ENCODE measurements at regions not wholly inside any gene's neighbourhood (a gene's known extent, or its start where the extent isn't known, plus 50 kb on each side); places are given as distances from the start of the nearest gene placed in this dataset.

GRCh38 chr9:1948541-1948940 lies 66.6 kb upstream of the SMARCA2 start (continued):
- TF ChIP-seq EGR1 (IDR thresholded peaks at IDR 0.05; ENCODE audit: low read depth) (no peak), FOSL1 (IDR thresholded peaks at IDR 0.05; ENCODE audit: low read depth) (no peak), SIN3A (IDR thresholded peaks at IDR 0.05; ENCODE audit: low read depth) (no peak), POLR2AphosphoS5 (IDR thresholded peaks at IDR 0.05; ENCODE audit: low read depth, low read length) (no peak)

GRCh38 chr9:1951446-1951845 lies 63.7 kb upstream of the SMARCA2 start:
- CTCF ChIA-PET: no interaction called here
- no TSS peak for BruUV-seq (replicated peaks)
- Histone ChIP-seq H3K9ac (ENCODE audit: low read length) (no peak overlapping the region), H3K4me3 (replicated peaks in 1 of 2; ENCODE audit: low read depth in 1 of 2, low read length in 2 of 2) (no peak overlapping the region), H3K4me1 (ENCODE audit: control insufficient read depth in 1 of 2, insufficient read depth in 2 of 2, low read length in 2 of 2) (no peaks in the 10 kb centered on the region), H3K9me3 (ENCODE audit: control insufficient read depth in 1 of 2, insufficient read depth in 1 of 2, low read depth in 1 of 2, low read length in 2 of 2) (no peaks in the 10 kb centered on the region), H3K79me2 (ENCODE audit: insufficient read depth, low read length) (no peaks in the 10 kb centered on the region), H3K36me3 (ENCODE audit: control insufficient read depth in 1 of 2, insufficient read depth in 2 of 2, low read length in 2 of 2) (no peaks in the 10 kb centered on the region), H4K20me1 (ENCODE audit: insufficient read depth) (no peaks in the 10 kb centered on the region), H3K27ac (ENCODE audit: low read depth, low read length) (no peak overlapping the region), H3K27me3 (ENCODE audit: insufficient read depth, low read length) (peaks cover 43% of the 10 kb centered on the region), H3K4me2 (ENCODE audit: low read length) (no peak overlapping the region), H3K9me2 (ENCODE audit: insufficient read depth) (no peaks in the 10 kb centered on the region), H2AFZ (ENCODE audit: low read depth, low read length, poor library complexity, severe bottlenecking) (no peak overlapping the region)
- intact Hi-C loops (cut with micrococcal nuclease): no loop called here
- ATAC-seq (no peak), DNase-seq (ENCODE audit: low read depth, low spot score) (no peak)
- POLR2A ChIA-PET: no interaction called here
- TF ChIP-seq SP1 (IDR thresholded peaks at IDR 0.05; ENCODE audit: low read depth): no peak
- TF ChIP-seq POLR2A (IDR thresholded peaks at IDR 0.05; ENCODE audit: borderline replicate concordance, extremely low read depth, insufficient read depth, insufficient read length): no peak
- no peak for TF ChIP-seq MAX (IDR thresholded peaks at IDR 0.05)
- no peak for TF ChIP-seq RAD21 (IDR thresholded peaks at IDR 0.05; ENCODE audit: low read depth)
- no peak for TF ChIP-seq TCF7L2 (IDR thresholded peaks at IDR 0.05; ENCODE audit: borderline replicate concordance, extremely low read depth, insufficient read depth, insufficient read length)
- RAD21 ChIA-PET (ENCODE audit: low non-redundant PET in 1 of 2, low total read pairs in 2 of 2, uncharacterized antibody in 2 of 2, unreplicated experiment in 2 of 2): no interaction called here

GRCh38 chr9:1952001-1952400 lies 63.1 kb upstream of the SMARCA2 start:
- intact Hi-C loops (cut with micrococcal nuclease): no loop called here
- no peak overlapping the region for H2AFZ ChIP-seq (ENCODE audit: low read depth, low read length, poor library complexity, severe bottlenecking)
- peaks cover 43% of the 10 kb centered on the region for H3K27me3 ChIP-seq (ENCODE audit: insufficient read depth, low read length)
- H3K9ac ChIP-seq (ENCODE audit: low read length): no peak overlapping the region
- no peak overlapping the region for H3K4me2 ChIP-seq (ENCODE audit: low read length)
- ChIA-PET POLR2A (no interaction called here), CTCF (no interaction called here), RAD21 (ENCODE audit: low non-redundant PET in 1 of 2, low total read pairs in 2 of 2, uncharacterized antibody in 2 of 2, unreplicated experiment in 2 of 2) (no interaction called here)
- no peak for ATAC-seq
- H3K9me3 ChIP-seq (ENCODE audit: control insufficient read depth in 1 of 2, insufficient read depth in 1 of 2, low read depth in 1 of 2, low read length in 2 of 2): no peaks in the 10 kb centered on the region
- H4K20me1 ChIP-seq (ENCODE audit: insufficient read depth): no peaks in the 10 kb centered on the region
- no peaks in the 10 kb centered on the region for H3K9me2 ChIP-seq (ENCODE audit: insufficient read depth)
- no peaks in the 10 kb centered on the region for H3K36me3 ChIP-seq (ENCODE audit: control insufficient read depth in 1 of 2, insufficient read depth in 2 of 2, low read length in 2 of 2)
- H3K4me1 ChIP-seq (ENCODE audit: control insufficient read depth in 1 of 2, insufficient read depth in 2 of 2, low read length in 2 of 2): no peaks in the 10 kb centered on the region
- no peak overlapping the region for H3K4me3 ChIP-seq (replicated peaks in 1 of 2; ENCODE audit: low read depth in 1 of 2, low read length in 2 of 2)
- no peak overlapping the region for H3K27ac ChIP-seq (ENCODE audit: low read depth, low read length)
- H3K79me2 ChIP-seq (ENCODE audit: insufficient read depth, low read length): no peaks in the 10 kb centered on the region
- DNase-seq (ENCODE audit: low read depth, low spot score): no peak
- no TSS peak for BruUV-seq (replicated peaks)
- TF ChIP-seq REST (IDR thresholded peaks at IDR 0.05; ENCODE audit: low read depth): no peak
- no peak for TF ChIP-seq ZFX (IDR thresholded peaks at IDR 0.05)
- no peak for TF ChIP-seq ATF3 (IDR thresholded peaks at IDR 0.05)
- no peak for TF ChIP-seq FOSL1 (IDR thresholded peaks at IDR 0.05; ENCODE audit: low read depth)
- TF ChIP-seq SRF (IDR thresholded peaks at IDR 0.05; ENCODE audit: low read depth): no peak
- no peak for TF ChIP-seq EGR1 (IDR thresholded peaks at IDR 0.05; ENCODE audit: low read depth)
- no peak for TF ChIP-seq TCF7L2 (IDR thresholded peaks at IDR 0.05; ENCODE audit: borderline replicate concordance, extremely low read depth, insufficient read depth, insufficient read length)
- no peak for TF ChIP-seq ZBTB33 (IDR thresholded peaks at IDR 0.05; ENCODE audit: extremely low read depth, insufficient replicate concordance, low read length)
- no peak for TF ChIP-seq POLR2A (IDR thresholded peaks at IDR 0.05; ENCODE audit: borderline replicate concordance, extremely low read depth, insufficient read depth, insufficient read length)

Measured in HCT116 (cell line).